VCaP (cell line): ENCODE measurements at regions not wholly inside any gene's neighbourhood (a gene's known extent, or its start where the extent isn't known, plus 50 kb on each side); places are given as distances from the start of the nearest gene placed in this dataset.
A peak's percentile ranks its signal among the peaks of the same experiment; 100 is the strongest.

ENCODE experiments used
- H3K27ac ChIP-seq: fragments of 450-650 bp; 2 replicates; pipeline ENCODE4 v1.5.1; 2017
- CTCF ChIP-seq: fragments of 450-650 bp; conservative IDR thresholded peaks from 2 replicates; pipeline ENCODE4 v1.5.1; 2017; ENCODE audit warnings: mild to moderate bottlenecking, moderate library complexity

GRCh38 chr5:117473165-117473564 lies 898.5 kb upstream of the SEMA6A start:
- no peak for TF ChIP-seq CTCF
- no peak overlapping the region for H3K27ac ChIP-seq

GRCh38 chr5:117463881-117464570 lies 889.4 kb upstream of the SEMA6A start:
- no peak for TF ChIP-seq CTCF
- H3K27ac ChIP-seq: peak overlapping the region; percentile 90

- H3K27ac ChIP-seq: peak overlapping the region; percentile 90
- TF ChIP-seq CTCF: no peak
Observed at GRCh38 chr5:117461966-117462365, 887.3 kb upstream of the SEMA6A start.

GRCh38 chr5:117461403-117461802 lies 886.8 kb upstream of the SEMA6A start:
- no peak for TF ChIP-seq CTCF
- H3K27ac ChIP-seq: no peak overlapping the region

GRCh38 chr5:117457656-117458055 lies 883.0 kb upstream of the SEMA6A start:
- H3K27ac ChIP-seq: peak overlapping the region; percentile 95
- TF ChIP-seq CTCF: no peak

- no peak for TF ChIP-seq CTCF
- peak overlapping the region; percentile 95 for H3K27ac ChIP-seq
Observed at GRCh38 chr5:117456866-117457470, 882.3 kb upstream of the SEMA6A start.

GRCh38 chr5:117455236-117456233 lies 880.9 kb upstream of the SEMA6A start:
- peak overlapping the region; percentile 95 for H3K27ac ChIP-seq
- peak; percentile 87 for TF ChIP-seq CTCF
